ENCODE measurements at regions not wholly inside any gene's neighbourhood (a gene's known extent, or its start where the extent isn't known, plus 50 kb on each side); places are given as distances from the start of the nearest gene placed in this dataset.
"Not testable (repeated sequence)": the region's sequence is repeated elsewhere in the genome, so short reads cannot be mapped to it uniquely, and the experiment has no call there.

- no peak for DNase-seq (ENCODE audit: insufficient read length, low spot score)
- FAIRE-seq = peak; percentile 96
- no peak for TF ChIP-seq POLR2A (IDR thresholded peaks at IDR 0.05; ENCODE audit: low read depth, low read length)
- peak; percentile 88 for TF ChIP-seq POU2F2 (IDR thresholded peaks at IDR 0.05; ENCODE audit: low read depth, low read length)
- peak; percentile 60; the same call in 1 of the 2 replicates for TF ChIP-seq TAF1 (IDR thresholded peaks at IDR 0.05; ENCODE audit: low read depth, low read length)
- TF ChIP-seq SPI1 (IDR thresholded peaks at IDR 0.05; ENCODE audit: low read depth, low read length) = no peak
- TF ChIP-seq POLR2AphosphoS5 (IDR thresholded peaks at IDR 0.05; ENCODE audit: low read depth, low read length) = 0 out of 2 replicates have a peak, but pooled peaks have one; percentile 24
- TF ChIP-seq PAX5 (IDR thresholded peaks at IDR 0.05; ENCODE audit: insufficient read depth, low read length, severe bottlenecking) = peak; percentile 95
Measured at GRCh38 chr4:184282895-184283654, 65.4 kb upstream of the ENPP6 start.

- TF ChIP-seq PAX5 (IDR thresholded peaks at IDR 0.05; ENCODE audit: insufficient read depth, low read length, severe bottlenecking) (no peak), POU2F2 (IDR thresholded peaks at IDR 0.05; ENCODE audit: low read depth, low read length) (no peak; the same call in 1 of the 2 replicates), POLR2AphosphoS5 (IDR thresholded peaks at IDR 0.05; ENCODE audit: low read depth, low read length) (peak; percentile 44; the same call in 1 of the 2 replicates)
- DNase-seq (ENCODE audit: insufficient read length, low spot score) (no peak), FAIRE-seq (no peak)
Measured at GRCh38 chr4:184282251-184282713, 64.6 kb upstream of the ENPP6 start.

- peak; percentile 33; the same call in 1 of the 2 replicates for TF ChIP-seq SPI1 (IDR thresholded peaks at IDR 0.05; ENCODE audit: low read depth, low read length)
- peak; percentile 41; the same call in 1 of the 2 replicates for TF ChIP-seq TAF1 (IDR thresholded peaks at IDR 0.05; ENCODE audit: low read depth, low read length)
- TF ChIP-seq POU2F2 (IDR thresholded peaks at IDR 0.05; ENCODE audit: low read depth, low read length) = no peak; the same call in 1 of the 2 replicates
- no peak for TF ChIP-seq PAX5 (IDR thresholded peaks at IDR 0.05; ENCODE audit: insufficient read depth, low read length, severe bottlenecking)
- peak; percentile 57; the same call in 1 of the 2 replicates for TF ChIP-seq POLR2AphosphoS5 (IDR thresholded peaks at IDR 0.05; ENCODE audit: low read depth, low read length)
- peak; percentile 64 for TF ChIP-seq POLR2A (IDR thresholded peaks at IDR 0.05; ENCODE audit: low read depth, low read length)
- DNase-seq (ENCODE audit: insufficient read length, low spot score) (no peak), FAIRE-seq (peak; percentile 97)
Measured at GRCh38 chr4:184281231-184282139, 63.8 kb upstream of the ENPP6 start.

GRCh38 chr4:184280591-184281071 is 63.0 kb upstream of the ENPP6 start:
- TF ChIP-seq TAF1 (IDR thresholded peaks at IDR 0.05; ENCODE audit: low read depth, low read length) (peak; percentile 84), POLR2A (IDR thresholded peaks at IDR 0.05; ENCODE audit: low read depth, low read length) (peak; percentile 93), SPI1 (IDR thresholded peaks at IDR 0.05; ENCODE audit: low read depth, low read length) (no peak), POU2F2 (IDR thresholded peaks at IDR 0.05; ENCODE audit: low read depth, low read length) (peak; percentile 85; the same call in 1 of the 2 replicates), POLR2AphosphoS5 (IDR thresholded peaks at IDR 0.05; ENCODE audit: low read depth, low read length) (peak; percentile 96), PAX5 (IDR thresholded peaks at IDR 0.05; ENCODE audit: insufficient read depth, low read length, severe bottlenecking) (no peak)
- DNase-seq (ENCODE audit: insufficient read length, low spot score) = no peak
- FAIRE-seq = no peak

GRCh38 chr4:184280137-184280536 is 62.5 kb upstream of the ENPP6 start:
- TF ChIP-seq PAX5 (IDR thresholded peaks at IDR 0.05; ENCODE audit: insufficient read depth, low read length, severe bottlenecking) (no peak), SPI1 (IDR thresholded peaks at IDR 0.05; ENCODE audit: low read depth, low read length) (no peak), TAF1 (IDR thresholded peaks at IDR 0.05; ENCODE audit: low read depth, low read length) (no peak), POLR2AphosphoS5 (IDR thresholded peaks at IDR 0.05; ENCODE audit: low read depth, low read length) (peak; percentile 52; the same call in 1 of the 2 replicates)
- FAIRE-seq = peak; percentile 5
- no peak for DNase-seq (ENCODE audit: insufficient read length, low spot score)

- TF ChIP-seq PAX5 (IDR thresholded peaks at IDR 0.05; ENCODE audit: insufficient read depth, low read length, severe bottlenecking) (no peak), POLR2AphosphoS5 (IDR thresholded peaks at IDR 0.05; ENCODE audit: low read depth, low read length) (no peak), POU2F2 (IDR thresholded peaks at IDR 0.05; ENCODE audit: low read depth, low read length) (no peak), POLR2A (IDR thresholded peaks at IDR 0.05; ENCODE audit: low read depth, low read length) (no peak; the same call in 1 of the 2 replicates), TAF1 (IDR thresholded peaks at IDR 0.05; ENCODE audit: low read depth, low read length) (no peak), SPI1 (IDR thresholded peaks at IDR 0.05; ENCODE audit: low read depth, low read length) (no peak)
- no peak for FAIRE-seq
Measured at GRCh38 chr4:184279496-184280061, 61.9 kb upstream of the ENPP6 start.

GRCh38 chr4:184277769-184278168 is 60.1 kb upstream of the ENPP6 start:
- not testable (repeated sequence) for FAIRE-seq; DNase-seq (ENCODE audit: insufficient read length, low spot score)

More at GRCh38 chr4:184279496-184280061, 61.9 kb upstream of the ENPP6 start:
- DNase-seq (ENCODE audit: insufficient read length, low spot score) = no peak

- not testable (repeated sequence) for DNase-seq (ENCODE audit: insufficient read length, low spot score); FAIRE-seq
Measured at GRCh38 chr4:184277010-184277409, 59.3 kb upstream of the ENPP6 start.

- not testable (repeated sequence) for DNase-seq (ENCODE audit: insufficient read length, low spot score); FAIRE-seq
Measured at GRCh38 chr4:184276346-184276745, 58.7 kb upstream of the ENPP6 start.

All from GM12891 (cell line).